ENCODE measurements at regions not wholly inside any gene's neighbourhood (a gene's known extent, or its start where the extent isn't known, plus 50 kb on each side); places are given as distances from the start of the nearest gene placed in this dataset.
"Not testable (repeated sequence)": the region's sequence is repeated elsewhere in the genome, so short reads cannot be mapped to it uniquely, and the experiment has no call there.

DNA sequence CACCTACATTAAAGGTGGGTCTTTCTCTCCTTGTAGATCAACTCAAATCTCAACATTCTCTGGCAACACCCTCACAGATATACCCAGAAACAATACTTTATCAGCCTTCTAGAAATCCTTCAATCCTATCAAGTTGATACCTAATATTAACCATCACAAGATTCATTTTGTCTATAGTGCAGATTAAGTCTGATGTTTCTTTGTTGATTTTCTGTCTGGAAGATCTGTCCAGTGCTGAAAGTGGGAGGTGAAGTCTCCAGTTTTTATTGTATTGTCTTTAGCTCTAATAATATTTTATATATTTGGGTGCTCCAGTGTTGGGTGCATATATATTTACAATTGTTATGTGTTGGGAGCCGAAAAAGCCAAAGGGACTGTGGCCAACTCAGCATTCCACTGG is 493.9 kb upstream of the ADGRB3 start:
- DNase-seq (no peak), ATAC-seq (ENCODE audit: low FRiP score) (no peak)
- Histone ChIP-seq H3K27me3 (ENCODE audit: control insufficient read depth in 1 of 2, insufficient read depth in 2 of 2, low read length in 1 of 2) (peaks cover 0 to 2% of the 10 kb centered on the region in 2 donors), H3K9me3 (ENCODE audit: control insufficient read depth, low read length) (peaks cover 4% of the 10 kb centered on the region), H3K27ac (ENCODE audit: low read depth in 1 of 2, low read length in 2 of 2) (no peak overlapping the region), H3K36me3 (ENCODE audit: control insufficient read depth in 1 of 2, insufficient read depth in 2 of 2, low read length in 1 of 2) (no peaks in the 10 kb centered on the region), H3K4me3 (ENCODE audit: low read length in 2 of 2) (no peak overlapping the region), H3K4me1 (ENCODE audit: control insufficient read depth in 1 of 2, insufficient read depth in 2 of 2, low read length in 2 of 2) (no peaks in the 10 kb centered on the region)
- intact Hi-C loops (cut with DNase I), result no loop called here
- WGBS, 2 donors, result 93 to 95% methylated on average over 1 of the region's 1 CpG

DNA sequence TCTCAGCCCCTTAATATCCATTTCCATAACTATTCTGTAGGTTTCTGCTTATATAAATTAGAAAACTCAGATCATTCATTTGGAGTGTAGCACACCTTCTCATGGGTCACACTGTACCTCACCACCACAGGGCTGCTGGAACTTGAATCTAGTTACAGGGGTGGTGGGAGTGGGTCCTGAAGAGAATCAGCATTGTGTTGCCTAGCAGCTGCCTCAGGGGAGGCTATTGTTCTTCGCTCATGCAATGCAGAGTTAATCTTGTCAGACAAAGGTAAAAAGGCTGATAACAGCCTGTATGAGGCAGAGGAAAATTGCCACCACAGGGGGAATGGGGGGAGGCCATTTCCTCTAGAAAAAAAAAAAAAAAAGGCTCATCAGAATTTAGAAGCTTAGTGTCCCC is 496.0 kb upstream of the ADGRB3 start:
- Histone ChIP-seq H3K4me3 (ENCODE audit: low read length in 2 of 2) (no peak overlapping the region), H3K9me3 (ENCODE audit: control insufficient read depth, low read length) (peaks cover 3% of the 10 kb centered on the region), H3K27ac (ENCODE audit: low read depth in 1 of 2, low read length in 2 of 2) (no peak overlapping the region), H3K36me3 (ENCODE audit: control insufficient read depth in 1 of 2, insufficient read depth in 2 of 2, low read length in 1 of 2) (no peaks in the 10 kb centered on the region), H3K4me1 (ENCODE audit: control insufficient read depth in 1 of 2, insufficient read depth in 2 of 2, low read length in 2 of 2) (no peaks in the 10 kb centered on the region), H3K27me3 (ENCODE audit: control insufficient read depth in 1 of 2, insufficient read depth in 2 of 2, low read length in 1 of 2) (peaks cover 0 to 2% of the 10 kb centered on the region in 2 donors)
- WGBS, 2 donors, result 42 to 43% methylated on average over 1 of the region's 1 CpG
- intact Hi-C loops (cut with DNase I), result no loop called here
- no peak for DNase-seq
- no peak for ATAC-seq (ENCODE audit: low FRiP score)

GRCh38 chr6:68134796-68135195 is 500.3 kb upstream of the ADGRB3 start:
- ATAC-seq (ENCODE audit: low FRiP score), result no peak
- WGBS, 2 donors, result 78 to 82% methylated on average over 4 of the region's 4 CpGs

DNA sequence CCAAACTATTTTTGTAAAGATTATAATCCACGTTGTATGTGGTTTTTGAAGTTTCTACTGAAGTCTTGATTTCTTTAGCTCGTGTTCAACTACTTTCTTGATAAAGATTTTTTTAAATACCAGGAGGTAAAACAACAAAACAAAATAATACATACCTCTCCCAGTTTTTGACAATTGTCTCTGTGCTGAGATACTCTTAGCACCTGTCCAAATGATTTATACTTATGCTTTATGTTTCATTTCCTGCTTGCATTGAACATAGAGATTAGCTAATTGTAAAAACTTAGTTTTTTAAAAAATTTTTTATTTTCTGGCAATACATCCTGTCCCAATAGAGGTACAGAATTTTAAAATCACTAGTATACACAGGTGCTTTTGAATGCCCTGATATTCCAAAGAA is 506.9 kb upstream of the ADGRB3 start:
- H3K27me3 ChIP-seq (ENCODE audit: control insufficient read depth in 1 of 2, insufficient read depth in 2 of 2, low read length in 1 of 2), result no peaks in the 10 kb centered on the region
- ATAC-seq (ENCODE audit: low FRiP score) (no peak), DNase-seq (no peak)
- intact Hi-C loops (cut with DNase I), result no loop called here
- 57 to 68% methylated on average over 2 of the region's 2 CpGs for WGBS, 2 donors
- no peak overlapping the region for H3K27ac ChIP-seq (ENCODE audit: low read depth in 1 of 2, low read length in 2 of 2)
- no peak overlapping the region for H3K4me3 ChIP-seq (ENCODE audit: low read length in 2 of 2)
- H3K36me3 ChIP-seq (ENCODE audit: control insufficient read depth in 1 of 2, insufficient read depth in 2 of 2, low read length in 1 of 2), result no peaks in the 10 kb centered on the region
- no peaks in the 10 kb centered on the region for H3K9me3 ChIP-seq (ENCODE audit: control insufficient read depth, low read length)
- no peaks in the 10 kb centered on the region for H3K4me1 ChIP-seq (ENCODE audit: control insufficient read depth in 1 of 2, insufficient read depth in 2 of 2, low read length in 2 of 2)

More at GRCh38 chr6:68134796-68135195, 500.3 kb upstream of the ADGRB3 start:
- DNase-seq, result no peak
- Histone ChIP-seq H3K4me1 (ENCODE audit: control insufficient read depth in 1 of 2, insufficient read depth in 2 of 2, low read length in 2 of 2) (no peaks in the 10 kb centered on the region), H3K4me3 (ENCODE audit: low read length in 2 of 2) (no peak overlapping the region), H3K27ac (ENCODE audit: low read depth in 1 of 2, low read length in 2 of 2) (no peak overlapping the region), H3K27me3 (ENCODE audit: control insufficient read depth in 1 of 2, insufficient read depth in 2 of 2, low read length in 1 of 2) (peaks cover 0 to 2% of the 10 kb centered on the region in 2 donors), H3K36me3 (ENCODE audit: control insufficient read depth in 1 of 2, insufficient read depth in 2 of 2, low read length in 1 of 2) (no peaks in the 10 kb centered on the region), H3K9me3 (ENCODE audit: control insufficient read depth, low read length) (peaks cover 3% of the 10 kb centered on the region)
- intact Hi-C loops (cut with DNase I), result no loop called here

DNA sequence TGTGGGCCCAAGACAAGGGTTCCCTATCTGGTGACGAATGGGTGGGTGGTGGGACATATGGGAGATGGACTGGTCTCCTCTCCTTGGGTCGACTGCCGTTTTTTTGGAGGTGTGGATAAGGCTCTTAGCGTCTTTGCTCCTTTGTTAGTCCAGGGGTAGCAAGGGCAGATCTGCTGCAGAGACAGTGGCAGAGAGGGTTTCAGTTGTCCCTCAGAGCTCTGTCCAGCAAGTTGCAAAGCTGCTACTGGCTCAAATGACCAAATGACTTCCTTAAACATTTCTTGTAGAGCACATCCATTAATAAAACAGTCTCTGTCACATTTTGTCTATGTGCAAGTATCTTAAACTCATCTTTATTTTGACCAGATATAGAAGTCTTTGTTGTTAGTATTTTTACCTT is 508.0 kb upstream of the ADGRB3 start:
- no peaks in the 10 kb centered on the region for H3K9me3 ChIP-seq (ENCODE audit: control insufficient read depth, low read length)
- DNase-seq (no peak), ATAC-seq (ENCODE audit: low FRiP score) (no peak)
- H3K27me3 ChIP-seq (ENCODE audit: control insufficient read depth in 1 of 2, insufficient read depth in 2 of 2, low read length in 1 of 2), result no peaks in the 10 kb centered on the region
- no peak overlapping the region for H3K4me3 ChIP-seq (ENCODE audit: low read length in 2 of 2)
- WGBS, 2 donors, result 88 to 93% methylated on average over 4 of the region's 4 CpGs
- no peaks in the 10 kb centered on the region for H3K4me1 ChIP-seq (ENCODE audit: control insufficient read depth in 1 of 2, insufficient read depth in 2 of 2, low read length in 2 of 2)
- H3K27ac ChIP-seq (ENCODE audit: low read depth in 1 of 2, low read length in 2 of 2), result no peak overlapping the region
- H3K36me3 ChIP-seq (ENCODE audit: control insufficient read depth in 1 of 2, insufficient read depth in 2 of 2, low read length in 1 of 2), result no peaks in the 10 kb centered on the region
- intact Hi-C loops (cut with DNase I), result no loop called here

DNA sequence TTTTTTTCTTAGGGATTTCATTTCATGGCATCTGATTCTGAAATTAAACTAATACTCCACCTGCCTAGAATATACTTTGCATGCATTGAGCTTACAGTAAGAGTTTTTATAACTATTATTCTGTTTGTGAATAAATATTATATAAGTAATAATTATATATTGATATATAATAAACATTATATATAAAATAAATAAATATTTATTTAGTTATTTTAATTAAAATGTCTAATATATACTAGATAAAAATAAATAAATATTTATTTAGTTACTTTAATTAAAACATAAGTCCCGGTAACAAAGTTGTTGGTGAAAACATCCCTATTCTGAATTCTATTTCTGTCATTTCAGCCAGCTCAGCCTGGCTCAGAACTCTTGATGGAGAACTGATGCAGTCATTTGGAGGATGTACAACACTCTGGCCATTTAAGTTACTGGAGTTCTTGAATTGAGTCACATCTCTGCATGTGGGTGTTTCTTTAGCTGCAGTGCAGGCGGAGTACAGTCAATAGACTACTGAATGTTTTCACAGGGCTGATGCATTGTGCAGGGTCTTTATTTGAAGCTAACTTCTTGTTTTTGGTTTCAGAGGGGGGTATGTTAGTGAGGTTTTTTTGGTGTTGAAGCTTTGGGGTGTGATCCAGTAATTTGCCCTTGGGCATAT is 508.9 kb upstream of the ADGRB3 start:
- Histone ChIP-seq H3K9me3 (ENCODE audit: control insufficient read depth, low read length) (no peaks in the 10 kb centered on the region), H3K36me3 (ENCODE audit: control insufficient read depth in 1 of 2, insufficient read depth in 2 of 2, low read length in 1 of 2) (no peaks in the 10 kb centered on the region), H3K4me3 (ENCODE audit: low read length in 2 of 2) (no peak overlapping the region), H3K27me3 (ENCODE audit: control insufficient read depth in 1 of 2, insufficient read depth in 2 of 2, low read length in 1 of 2) (no peaks in the 10 kb centered on the region), H3K27ac (ENCODE audit: low read depth in 1 of 2, low read length in 2 of 2) (no peak overlapping the region), H3K4me1 (ENCODE audit: control insufficient read depth in 1 of 2, insufficient read depth in 2 of 2, low read length in 2 of 2) (no peaks in the 10 kb centered on the region)
- intact Hi-C loops (cut with DNase I), result no loop called here
- ATAC-seq (ENCODE audit: low FRiP score), result no peak
- no peak for DNase-seq
- 77 to 91% methylated on average over 2 of the region's 2 CpGs for WGBS, 2 donors

- H3K27ac ChIP-seq (ENCODE audit: low read depth in 1 of 2, low read length in 2 of 2); H3K9me3 ChIP-seq (ENCODE audit: control insufficient read depth, low read length); H3K4me3 ChIP-seq (ENCODE audit: low read length in 2 of 2); ATAC-seq (ENCODE audit: low FRiP score); intact Hi-C loops (cut with DNase I); DNase-seq; H3K36me3 ChIP-seq (ENCODE audit: control insufficient read depth in 1 of 2, insufficient read depth in 2 of 2, low read length in 1 of 2); H3K27me3 ChIP-seq (ENCODE audit: control insufficient read depth in 1 of 2, insufficient read depth in 2 of 2, low read length in 1 of 2); H3K4me1 ChIP-seq (ENCODE audit: control insufficient read depth in 1 of 2, insufficient read depth in 2 of 2, low read length in 2 of 2): not testable (repeated sequence)
- 38 to 70% methylated on average over 2 of the region's 2 CpGs for WGBS, 2 donors
Observed at GRCh38 chr6:68122975-68123374, 512.1 kb upstream of the ADGRB3 start.

DNA sequence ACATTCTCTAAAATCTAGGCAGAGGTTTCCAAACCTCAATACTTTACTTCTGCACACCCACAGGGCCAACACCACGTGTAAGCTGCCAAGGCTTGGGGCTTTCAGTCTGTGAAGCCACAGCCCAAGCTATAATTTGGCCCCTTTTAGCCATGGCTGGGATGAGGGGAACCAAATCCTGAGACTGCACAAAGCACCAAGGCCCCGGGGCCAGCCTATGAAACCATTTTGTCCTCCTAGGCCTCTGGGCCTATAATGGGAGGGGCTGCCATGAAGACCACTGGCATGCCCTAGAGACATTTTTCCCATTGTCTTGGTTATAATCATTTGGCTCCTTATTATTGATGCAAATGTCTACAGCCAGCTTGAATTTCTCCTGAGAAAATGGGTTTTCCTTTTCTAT is 513.0 kb upstream of the ADGRB3 start:
- no peaks in the 10 kb centered on the region for H3K4me1 ChIP-seq (ENCODE audit: control insufficient read depth in 1 of 2, insufficient read depth in 2 of 2, low read length in 2 of 2)
- intact Hi-C loops (cut with DNase I), result no loop called here
- WGBS, 2 donors, result 61 to 64% methylated on average over 2 of the region's 2 CpGs
- ATAC-seq (ENCODE audit: low FRiP score) (no peak), DNase-seq (no peak)
- no peaks in the 10 kb centered on the region for H3K27me3 ChIP-seq (ENCODE audit: control insufficient read depth in 1 of 2, insufficient read depth in 2 of 2, low read length in 1 of 2)
- H3K9me3 ChIP-seq (ENCODE audit: control insufficient read depth, low read length), result no peaks in the 10 kb centered on the region
- H3K27ac ChIP-seq (ENCODE audit: low read depth in 1 of 2, low read length in 2 of 2), result no peak overlapping the region
- H3K4me3 ChIP-seq (ENCODE audit: low read length in 2 of 2), result no peak overlapping the region
- H3K36me3 ChIP-seq (ENCODE audit: control insufficient read depth in 1 of 2, insufficient read depth in 2 of 2, low read length in 1 of 2), result no peaks in the 10 kb centered on the region

- H3K4me1 ChIP-seq (ENCODE audit: control insufficient read depth in 1 of 2, insufficient read depth in 2 of 2, low read length in 2 of 2); ATAC-seq (ENCODE audit: low FRiP score); DNase-seq; H3K36me3 ChIP-seq (ENCODE audit: control insufficient read depth in 1 of 2, insufficient read depth in 2 of 2, low read length in 1 of 2); H3K4me3 ChIP-seq (ENCODE audit: low read length in 2 of 2); H3K27me3 ChIP-seq (ENCODE audit: control insufficient read depth in 1 of 2, insufficient read depth in 2 of 2, low read length in 1 of 2); H3K27ac ChIP-seq (ENCODE audit: low read depth in 1 of 2, low read length in 2 of 2); H3K9me3 ChIP-seq (ENCODE audit: control insufficient read depth, low read length); intact Hi-C loops (cut with DNase I): not testable (repeated sequence)
- 78 to 92% methylated on average over 2 of the region's 2 CpGs for WGBS, 2 donors
Observed at GRCh38 chr6:68120954-68121353, 514.1 kb upstream of the ADGRB3 start.

All from aorta (tissue), 5 donors.